HCT116 (cell line): ENCODE measurements at regions not wholly inside any gene's neighbourhood (a gene's known extent, or its start where the extent isn't known, plus 50 kb on each side); places are given as distances from the start of the nearest gene placed in this dataset.

Experiments
- CBX3 ChIP-seq: IDR thresholded peaks from 2 replicates; pipeline ENCODE4 v1.6.1; 2012; ENCODE audit warnings: low read depth
- CEBPB ChIP-seq: IDR thresholded peaks from 2 replicates; pipeline ENCODE4 v1.6.1; 2012; ENCODE audit warnings: low read depth
- EZH2 ChIP-seq: fragments of 200-600 bp; sonication (generic); IDR thresholded peaks from 2 replicates; pipeline ENCODE4 v1.6.1; 2017; ENCODE audit warnings: antibody characterized with exemption, mixed run types
- JUND ChIP-seq: IDR thresholded peaks from 2 replicates; pipeline ENCODE4 v1.6.1; 2012
- POLR2A ChIP-seq: IDR thresholded peaks from 2 replicates; pipeline ENCODE4 v1.7.0; 2011; ENCODE audit warnings: borderline replicate concordance; ENCODE audit not compliant: insufficient read depth, insufficient read length; ENCODE audit errors: extremely low read depth
- POLR2AphosphoS5 ChIP-seq: IDR thresholded peaks from 2 replicates; pipeline ENCODE4 v1.6.1; 2011; ENCODE audit warnings: mild to moderate bottlenecking, low read depth, low read length, moderate library complexity
- TF ChIP-seq, protein P1 (sequence below), 3 experiments: fragments of 200-600 bp in 1 of 3; sonication (generic) in 1 of 3; IDR thresholded peaks in 2 of 3; conservative IDR thresholded peaks in 1 of 3; 2 replicates each; pipeline ENCODE4 v1.5.1; 2012 to 2017; ENCODE audit warnings: low read depth in 2 of 3, low read length in 2 of 3, antibody characterized with exemption in 1 of 3, borderline replicate concordance in 1 of 3, control low read depth in 1 of 3, mild to moderate bottlenecking in 1 of 3, mixed read lengths in 1 of 3, mixed run types in 1 of 3, moderate library complexity in 1 of 3; ENCODE audit not compliant: insufficient read depth in 1 of 3
- TF ChIP-seq, protein P2 (sequence below): IDR thresholded peaks from 2 replicates; pipeline ENCODE4 v1.6.1; 2012; ENCODE audit warnings: low read depth

DNA sequence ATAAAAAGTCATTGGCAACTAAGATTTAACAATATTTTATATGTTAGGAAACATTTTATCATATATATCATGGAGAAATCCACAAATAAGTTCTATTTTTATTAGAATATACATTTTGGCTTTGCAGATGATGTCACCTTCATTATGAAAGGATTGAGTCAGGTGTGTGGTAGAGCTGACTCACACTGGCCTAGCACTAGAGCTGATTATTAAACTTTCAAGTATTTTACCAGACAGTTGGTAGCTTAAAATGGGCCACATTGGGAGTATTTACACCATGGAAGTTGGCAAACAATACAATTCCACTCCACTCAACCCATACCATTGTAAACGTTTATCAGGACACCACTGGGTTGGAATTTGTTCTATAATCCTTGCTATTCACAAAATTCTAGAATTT, 1036.6 kb downstream of the TRHDE start:
- TF ChIP-seq, protein P1, sequence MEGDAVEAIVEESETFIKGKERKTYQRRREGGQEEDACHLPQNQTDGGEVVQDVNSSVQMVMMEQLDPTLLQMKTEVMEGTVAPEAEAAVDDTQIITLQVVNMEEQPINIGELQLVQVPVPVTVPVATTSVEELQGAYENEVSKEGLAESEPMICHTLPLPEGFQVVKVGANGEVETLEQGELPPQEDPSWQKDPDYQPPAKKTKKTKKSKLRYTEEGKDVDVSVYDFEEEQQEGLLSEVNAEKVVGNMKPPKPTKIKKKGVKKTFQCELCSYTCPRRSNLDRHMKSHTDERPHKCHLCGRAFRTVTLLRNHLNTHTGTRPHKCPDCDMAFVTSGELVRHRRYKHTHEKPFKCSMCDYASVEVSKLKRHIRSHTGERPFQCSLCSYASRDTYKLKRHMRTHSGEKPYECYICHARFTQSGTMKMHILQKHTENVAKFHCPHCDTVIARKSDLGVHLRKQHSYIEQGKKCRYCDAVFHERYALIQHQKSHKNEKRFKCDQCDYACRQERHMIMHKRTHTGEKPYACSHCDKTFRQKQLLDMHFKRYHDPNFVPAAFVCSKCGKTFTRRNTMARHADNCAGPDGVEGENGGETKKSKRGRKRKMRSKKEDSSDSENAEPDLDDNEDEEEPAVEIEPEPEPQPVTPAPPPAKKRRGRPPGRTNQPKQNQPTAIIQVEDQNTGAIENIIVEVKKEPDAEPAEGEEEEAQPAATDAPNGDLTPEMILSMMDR (IDR thresholded peaks at IDR 0.05 in 2 of 3, conservative IDR thresholded peaks at IDR 0.05 in 1 of 3; ENCODE audit: borderline replicate concordance in 1 of 3, insufficient read depth in 1 of 3, low read depth in 2 of 3, low read length in 2 of 3) = no peak
- TF ChIP-seq CEBPB (peak; percentile 36; the same call in 1 of the 2 replicates), JUND (peak; percentile 41), CBX3 (no peak), POLR2A (no peak), POLR2AphosphoS5 (no peak), EZH2 (no peak)
- TF ChIP-seq, protein P2, sequence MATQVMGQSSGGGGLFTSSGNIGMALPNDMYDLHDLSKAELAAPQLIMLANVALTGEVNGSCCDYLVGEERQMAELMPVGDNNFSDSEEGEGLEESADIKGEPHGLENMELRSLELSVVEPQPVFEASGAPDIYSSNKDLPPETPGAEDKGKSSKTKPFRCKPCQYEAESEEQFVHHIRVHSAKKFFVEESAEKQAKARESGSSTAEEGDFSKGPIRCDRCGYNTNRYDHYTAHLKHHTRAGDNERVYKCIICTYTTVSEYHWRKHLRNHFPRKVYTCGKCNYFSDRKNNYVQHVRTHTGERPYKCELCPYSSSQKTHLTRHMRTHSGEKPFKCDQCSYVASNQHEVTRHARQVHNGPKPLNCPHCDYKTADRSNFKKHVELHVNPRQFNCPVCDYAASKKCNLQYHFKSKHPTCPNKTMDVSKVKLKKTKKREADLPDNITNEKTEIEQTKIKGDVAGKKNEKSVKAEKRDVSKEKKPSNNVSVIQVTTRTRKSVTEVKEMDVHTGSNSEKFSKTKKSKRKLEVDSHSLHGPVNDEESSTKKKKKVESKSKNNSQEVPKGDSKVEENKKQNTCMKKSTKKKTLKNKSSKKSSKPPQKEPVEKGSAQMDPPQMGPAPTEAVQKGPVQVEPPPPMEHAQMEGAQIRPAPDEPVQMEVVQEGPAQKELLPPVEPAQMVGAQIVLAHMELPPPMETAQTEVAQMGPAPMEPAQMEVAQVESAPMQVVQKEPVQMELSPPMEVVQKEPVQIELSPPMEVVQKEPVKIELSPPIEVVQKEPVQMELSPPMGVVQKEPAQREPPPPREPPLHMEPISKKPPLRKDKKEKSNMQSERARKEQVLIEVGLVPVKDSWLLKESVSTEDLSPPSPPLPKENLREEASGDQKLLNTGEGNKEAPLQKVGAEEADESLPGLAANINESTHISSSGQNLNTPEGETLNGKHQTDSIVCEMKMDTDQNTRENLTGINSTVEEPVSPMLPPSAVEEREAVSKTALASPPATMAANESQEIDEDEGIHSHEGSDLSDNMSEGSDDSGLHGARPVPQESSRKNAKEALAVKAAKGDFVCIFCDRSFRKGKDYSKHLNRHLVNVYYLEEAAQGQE = no peak
